Smooth muscle cell (in vitro differentiated cells): ENCODE measurements at regions not wholly inside any gene's neighbourhood (a gene's known extent, or its start where the extent isn't known, plus 50 kb on each side); places are given as distances from the start of the nearest gene placed in this dataset.

ENCODE experiments used
- DNase-seq: peaks from one replicate; lab custom pipeline; 2025; ENCODE audit not compliant: unreplicated experiment; lab: John Stamatoyannopoulos, UW
- H2AFZ ChIP-seq: fragments of 200-600 bp; sonication (generic); 2 replicates; pipeline ENCODE4 v1.6.0; 2016; ENCODE audit warnings: antibody characterized with exemption, low read depth, mild to moderate bottlenecking
- H3F3A ChIP-seq: fragments of 200-600 bp; sonication (generic); 2 replicates; pipeline ENCODE4 v1.6.0; 2017; ENCODE audit warnings: antibody characterized with exemption, low read depth
- H3K27ac ChIP-seq: fragments of 200-600 bp; sonication (generic); 2 replicates; pipeline ENCODE4 v1.5.1; 2016; ENCODE audit warnings: low read depth, mild to moderate bottlenecking
- H3K27me3 ChIP-seq: fragments of 200-600 bp; sonication (generic); 2 replicates; pipeline ENCODE4 v1.6.1; 2016; ENCODE audit warnings: low read depth, mild to moderate bottlenecking
- H3K36me3 ChIP-seq: fragments of 200-600 bp; sonication (generic); 2 replicates; pipeline ENCODE4 v1.5.1; 2016; ENCODE audit warnings: low read depth
- H3K4me1 ChIP-seq: fragments of 200-600 bp; sonication (generic); 2 replicates; pipeline ENCODE4 v1.5.1; 2016; ENCODE audit warnings: low read depth
- H3K4me2 ChIP-seq: fragments of 200-600 bp; sonication (generic); 2 replicates; pipeline ENCODE4 v1.6.0; 2016; ENCODE audit warnings: mild to moderate bottlenecking
- H3K4me3 ChIP-seq: fragments of 200-600 bp; sonication (generic); 2 replicates; pipeline ENCODE4 v1.5.1; 2016; ENCODE audit warnings: mild to moderate bottlenecking
- H3K79me2 ChIP-seq: fragments of 200-600 bp; sonication (generic); 2 replicates; pipeline ENCODE4 v1.6.0; 2016; ENCODE audit warnings: low read depth, mild to moderate bottlenecking
- H3K9ac ChIP-seq: fragments of 200-600 bp; sonication (generic); 2 replicates; pipeline ENCODE4 v1.6.0; 2016; ENCODE audit warnings: low read depth
- H3K9me3 ChIP-seq: fragments of 200-600 bp; sonication (generic); replicated peaks from 2 replicates; pipeline ENCODE4 v1.5.1; 2016; ENCODE audit warnings: low read depth
- H4K20me1 ChIP-seq: fragments of 200-600 bp; sonication (generic); 2 replicates; pipeline ENCODE4 v1.6.0; 2016; ENCODE audit warnings: low read depth
- CTCF ChIP-seq: fragments of 200-600 bp; sonication (generic); IDR thresholded peaks from 2 replicates; pipeline ENCODE4 v1.5.1; 2017; ENCODE audit warnings: borderline replicate concordance, mild to moderate bottlenecking, antibody characterized with exemption; ENCODE audit not compliant: insufficient read depth, poor library complexity, severe bottlenecking
- WGBS: methylation state at CpG from one replicate; pipeline ENCODE4 v1.1.7; 2016; ENCODE audit warnings: low lambda C conversion rate; 5-methylcytosine and 5-hydroxymethylcytosine counted together

- Histone ChIP-seq H3K4me2 (no peak overlapping the region), H3K4me1 (peaks cover 2% of the 10 kb centered on the region), H3K27me3 (no peaks in the 10 kb centered on the region), H3K79me2 (no peaks in the 10 kb centered on the region), H3K4me3 (no peak overlapping the region), H2AFZ (no peak overlapping the region), H3K36me3 (no peaks in the 10 kb centered on the region), H4K20me1 (no peaks in the 10 kb centered on the region), H3K27ac (no peak overlapping the region), H3K9me3 (no peaks in the 10 kb centered on the region), H3F3A (peaks cover under 1% of the 10 kb centered on the region), H3K9ac (no peak overlapping the region)
- no peak for DNase-seq
- WGBS, result 91% methylated on average over 5 of the region's 5 CpGs
- TF ChIP-seq CTCF, result no peak
Measured at GRCh38 chr6:106754215-106754614, 124.8 kb downstream of the QRSL1 start.

GRCh38 chr6:106752641-106753040 is 123.3 kb downstream of the QRSL1 start:
- WGBS, result 90% methylated on average over 4 of the region's 4 CpGs
- DNase-seq, result no peak
- Histone ChIP-seq H3K79me2 (no peaks in the 10 kb centered on the region), H2AFZ (no peak overlapping the region), H3K27ac (no peak overlapping the region), H4K20me1 (no peaks in the 10 kb centered on the region), H3K4me1 (peaks cover 13% of the 10 kb centered on the region), H3K36me3 (no peaks in the 10 kb centered on the region), H3K27me3 (no peaks in the 10 kb centered on the region), H3F3A (peaks cover 12% of the 10 kb centered on the region), H3K9me3 (no peaks in the 10 kb centered on the region), H3K4me2 (no peak overlapping the region), H3K4me3 (no peak overlapping the region), H3K9ac (no peak overlapping the region)
- TF ChIP-seq CTCF, result no peak

GRCh38 chr6:106751501-106752252 is 122.3 kb downstream of the QRSL1 start:
- no peak overlapping the region for H3K4me2 ChIP-seq
- H3K79me2 ChIP-seq, result no peaks in the 10 kb centered on the region
- no peak overlapping the region for H3K9ac ChIP-seq
- no peak for DNase-seq
- no peaks in the 10 kb centered on the region for H4K20me1 ChIP-seq
- H3K4me3 ChIP-seq, result no peak overlapping the region
- H3K36me3 ChIP-seq, result no peaks in the 10 kb centered on the region
- no peak overlapping the region for H2AFZ ChIP-seq
- no peak for TF ChIP-seq CTCF
- H3K27me3 ChIP-seq, result no peaks in the 10 kb centered on the region
- WGBS, result 80% methylated on average over 6 of the region's 6 CpGs
- no peaks in the 10 kb centered on the region for H3K9me3 ChIP-seq
- peak overlapping the region; percentile 88 for H3K27ac ChIP-seq
- H3F3A ChIP-seq, result peaks cover 12% of the 10 kb centered on the region
- H3K4me1 ChIP-seq, result peaks cover 13% of the 10 kb centered on the region

- WGBS, result 71% methylated on average over 4 of the region's 4 CpGs
- Histone ChIP-seq H3K27me3 (no peaks in the 10 kb centered on the region), H3F3A (peaks cover 13% of the 10 kb centered on the region), H3K9me3 (no peaks in the 10 kb centered on the region), H3K9ac (no peak overlapping the region), H3K27ac (peak overlapping the region; percentile 88), H3K4me2 (no peak overlapping the region), H3K4me3 (no peak overlapping the region), H2AFZ (no peak overlapping the region), H3K79me2 (no peaks in the 10 kb centered on the region), H4K20me1 (no peaks in the 10 kb centered on the region), H3K36me3 (no peaks in the 10 kb centered on the region), H3K4me1 (peaks cover 13% of the 10 kb centered on the region)
- DNase-seq, result no peak
- no peak for TF ChIP-seq CTCF
Measured at GRCh38 chr6:106750946-106751345, 121.6 kb downstream of the QRSL1 start.
